Liver (tissue), 8 donors: ENCODE measurements at regions not wholly inside any gene's neighbourhood (a gene's known extent, or its start where the extent isn't known, plus 50 kb on each side); places are given as distances from the start of the nearest gene placed in this dataset.

ENCODE experiments used
- DNase-seq: peaks from one replicate; pipeline ENCODE4 v3.0.0-alpha.2; 2017; ENCODE audit warnings: low spot score
- H3K27ac ChIP-seq, 2 donors: one replicate each; pipeline ENCODE4 v1.7.0; 2013; ENCODE audit warnings: inconsistent platforms in 2 of 2, low read length in 2 of 2, control low read depth in 1 of 2, low read depth in 1 of 2, mild to moderate bottlenecking in 1 of 2
- H3K27me3 ChIP-seq, 4 donors: one replicate each; pipeline versions ENCODE4 v1.6.1 to v1.7.0; 2013; ENCODE audit warnings: low read length in 3 of 4, inconsistent platforms in 1 of 4, mild to moderate bottlenecking in 1 of 4, moderate library complexity in 1 of 4; ENCODE audit not compliant: control insufficient read depth in 4 of 4, insufficient read depth in 4 of 4
- H3K36me3 ChIP-seq, 4 donors: one replicate each; pipeline versions ENCODE4 v1.6.1 to v1.7.0; 2013; ENCODE audit warnings: low read length in 3 of 4, mild to moderate bottlenecking in 3 of 4, low read depth in 1 of 4, moderate library complexity in 1 of 4; ENCODE audit not compliant: control insufficient read depth in 4 of 4, insufficient read depth in 3 of 4
- H3K4me1 ChIP-seq, 4 donors: one replicate each; pipeline versions ENCODE4 v1.6.1 to v1.7.0; 2013; ENCODE audit warnings: low read length in 3 of 4, mild to moderate bottlenecking in 3 of 4, moderate library complexity in 1 of 4; ENCODE audit not compliant: control insufficient read depth in 4 of 4, insufficient read depth in 4 of 4
- H3K4me3 ChIP-seq, 3 donors: one replicate each; pipeline versions ENCODE4 v1.6.1 to v1.7.0; 2013; ENCODE audit warnings: low read length in 3 of 3, control low read depth in 1 of 3, low read depth in 1 of 3, mild to moderate bottlenecking in 1 of 3
- H3K9ac ChIP-seq, 2 donors: one replicate each; pipeline ENCODE4 v1.7.0; 2013; ENCODE audit warnings: low read length in 2 of 2, mild to moderate bottlenecking in 2 of 2, moderate library complexity in 2 of 2, control low read depth in 1 of 2, low read depth in 1 of 2
- H3K9me3 ChIP-seq, 4 donors: one replicate each; pipeline versions ENCODE4 v1.6.1 to v1.7.0; 2013; ENCODE audit warnings: low read length in 3 of 4; ENCODE audit not compliant: control insufficient read depth in 4 of 4
- ATF3 ChIP-seq: IDR thresholded peaks from 2 replicates; pipeline ENCODE4 v1.6.1; 2016; ENCODE audit warnings: antibody characterized with exemption
- CTCF ChIP-seq: fragments of 150-350 bp; IDR thresholded peaks from 2 replicates; pipeline ENCODE4 v1.5.1; 2017; ENCODE audit warnings: improper control_type of control experiment, low read depth, low read length; ENCODE audit not compliant: missing input control
- FOXA1 ChIP-seq: IDR thresholded peaks from 2 replicates; pipeline ENCODE4 v1.6.1; 2016; ENCODE audit warnings: antibody characterized with exemption
- FOXA2 ChIP-seq: IDR thresholded peaks from 2 replicates; pipeline ENCODE4 v1.6.1; 2016; ENCODE audit warnings: antibody characterized with exemption
- GABPA ChIP-seq, 2 donors: IDR thresholded peaks in 1 of 2; conservative IDR thresholded peaks in 1 of 2; 2 replicates each; pipeline ENCODE4 v1.6.1; 2016; ENCODE audit warnings: antibody characterized with exemption in 2 of 2, mild to moderate bottlenecking in 1 of 2, moderate library complexity in 1 of 2
- HNF4A ChIP-seq, 2 donors: conservative IDR thresholded peaks; 2 replicates each; pipeline ENCODE4 v1.6.1; 2016; ENCODE audit warnings: antibody characterized with exemption in 2 of 2, mild to moderate bottlenecking in 2 of 2
- HNF4G ChIP-seq: IDR thresholded peaks from 2 replicates; pipeline ENCODE4 v1.6.1; 2016; ENCODE audit warnings: antibody characterized with exemption
- JUND ChIP-seq, 2 donors: IDR thresholded peaks; 2 replicates each; pipeline ENCODE4 v1.6.1; 2016; ENCODE audit warnings: antibody characterized with exemption in 2 of 2
- MAX ChIP-seq: IDR thresholded peaks from 2 replicates; pipeline ENCODE4 v1.6.1; 2016; ENCODE audit warnings: antibody characterized with exemption
- NR2F2 ChIP-seq: IDR thresholded peaks from 2 replicates; pipeline ENCODE4 v1.6.1; 2016; ENCODE audit warnings: antibody characterized with exemption
- RAD21 ChIP-seq, 2 donors: IDR thresholded peaks; 2 replicates each; pipeline ENCODE4 v1.6.1; 2016; ENCODE audit warnings: antibody characterized with exemption in 2 of 2, mild to moderate bottlenecking in 2 of 2
- REST ChIP-seq: IDR thresholded peaks from 2 replicates; pipeline ENCODE4 v1.6.1; 2016; ENCODE audit warnings: antibody characterized with exemption, mild to moderate bottlenecking
- RXRA ChIP-seq, 2 donors: IDR thresholded peaks; 2 replicates each; pipeline ENCODE4 v1.6.1; 2017 to 2018; ENCODE audit warnings: antibody characterized with exemption in 2 of 2, mild to moderate bottlenecking in 1 of 2
- TAF1 ChIP-seq: conservative IDR thresholded peaks from 2 replicates; pipeline ENCODE4 v1.6.1; 2016; ENCODE audit warnings: antibody characterized with exemption, mild to moderate bottlenecking
- YY1 ChIP-seq: IDR thresholded peaks from 2 replicates; pipeline ENCODE4 v1.6.1; 2016; ENCODE audit warnings: antibody characterized with exemption, mild to moderate bottlenecking
- WGBS: extraction: QIAGEN DNeasy Blood & Tissue Kit; methylation state at CpG from one replicate; pipeline ENCODE4 v1.1.7; 2013; 5-methylcytosine and 5-hydroxymethylcytosine counted together
- donor health status: healthy.
- donor health status: healthy.
- donor health status: healthy.
- donor health status: healthy.
- donor health status: healthy.

- 84% methylated on average over 5 of the region's 5 CpGs for WGBS
- DNase-seq = no peak
Observed at GRCh38 chr4:24743927-24744326, 51.4 kb upstream of the SOD3 start.

GRCh38 chr4:24745172-24745895 is 50.0 kb upstream of the SOD3 start:
- Histone ChIP-seq H3K9me3 (no peaks in the 10 kb centered on the region), H3K27ac (no peak overlapping the region), H3K4me3 (no peak overlapping the region), H3K4me1 (peaks cover 0 to 4% (median 0%) of the 10 kb centered on the region in 4 donors), H3K36me3 (no peaks in the 10 kb centered on the region), H3K9ac (no peak overlapping the region), H3K27me3 (no peaks in the 10 kb centered on the region)
- TF ChIP-seq MAX (no peak), FOXA1 (no peak), TAF1 (no peak), GABPA (IDR thresholded peaks at IDR 0.05 in 1 of 2, conservative IDR thresholded peaks at IDR 0.05 in 1 of 2) (no peak), CTCF (no peak), ATF3 (no peak), REST (no peak), HNF4A (conservative IDR thresholded peaks at IDR 0.05) (no peak)
- 83% methylated on average over 5 of the region's 5 CpGs for WGBS
- DNase-seq = no peak

More at GRCh38 chr4:24743927-24744326, 51.4 kb upstream of the SOD3 start:
- Histone ChIP-seq H3K27me3 (no peaks in the 10 kb centered on the region), H3K4me1 (peaks cover 0 to 3% (median 0%) of the 10 kb centered on the region in 4 donors), H3K9ac (no peak overlapping the region), H3K4me3 (no peak overlapping the region), H3K9me3 (no peaks in the 10 kb centered on the region), H3K27ac (no peak overlapping the region), H3K36me3 (no peaks in the 10 kb centered on the region)
- TF ChIP-seq RAD21 (IDR thresholded peaks at IDR 0.05) = no peak
- TF ChIP-seq HNF4A (conservative IDR thresholded peaks at IDR 0.05) = no peak
- no peak for TF ChIP-seq RXRA (IDR thresholded peaks at IDR 0.05)
- TF ChIP-seq JUND (IDR thresholded peaks at IDR 0.05) = no peak
- TF ChIP-seq HNF4G = no peak
- TF ChIP-seq NR2F2 = no peak
- no peak for TF ChIP-seq MAX
- TF ChIP-seq REST = no peak
- no peak for TF ChIP-seq YY1
- TF ChIP-seq ATF3 = no peak
- TF ChIP-seq FOXA2 = no peak
